GM23338 (cell line): ENCODE measurements at regions not wholly inside any gene's neighbourhood (a gene's known extent, or its start where the extent isn't known, plus 50 kb on each side); places are given as distances from the start of the nearest gene placed in this dataset.
A peak's percentile ranks its signal among the peaks of the same experiment; 100 is the strongest.

Source experiments
- ATAC-seq: fragments of 200-7000 bp; cut with Tn5 transposase; 3 replicates; pipeline ENCODE4 v1.9.1; 2020
- DNase-seq: peaks from one replicate; pipeline ENCODE4 v3.0.0-alpha.2; 2015; ENCODE audit warnings: low spot score
- H2AFZ ChIP-seq: fragments of 200-600 bp; sonication (generic); 2 replicates; pipeline ENCODE4 v1.8.0; 2016; ENCODE audit warnings: antibody characterized with exemption, mild to moderate bottlenecking, moderate library complexity
- H3F3A ChIP-seq: fragments of 200-600 bp; sonication (generic); replicated peaks from 2 replicates; pipeline ENCODE4 v1.8.0; 2017; ENCODE audit warnings: antibody characterized with exemption, mixed run types, low read depth
- H3K27ac ChIP-seq: fragments of 200-600 bp; sonication (generic); 2 replicates; pipeline ENCODE4 v1.6.1; 2016; ENCODE audit warnings: low read depth
- H3K27me3 ChIP-seq: fragments of 200-600 bp; sonication (generic); 2 replicates; pipeline ENCODE4 v1.8.0; 2016; ENCODE audit warnings: mild to moderate bottlenecking, mixed run types, moderate library complexity; ENCODE audit not compliant: insufficient read depth
- H3K36me3 ChIP-seq: fragments of 200-600 bp; sonication (generic); 2 replicates; pipeline ENCODE4 v1.8.0; 2016; ENCODE audit warnings: mild to moderate bottlenecking; ENCODE audit not compliant: insufficient read depth
- H3K4me1 ChIP-seq: fragments of 200-600 bp; sonication (generic); 2 replicates; pipeline ENCODE4 v1.8.0; 2016; ENCODE audit warnings: mild to moderate bottlenecking, moderate library complexity; ENCODE audit not compliant: insufficient read depth
- H3K4me2 ChIP-seq: fragments of 200-600 bp; sonication (generic); 2 replicates; pipeline ENCODE4 v1.7.1; 2017; ENCODE audit warnings: mixed run types
- H3K4me3 ChIP-seq: fragments of 200-600 bp; sonication (generic); 2 replicates; pipeline ENCODE4 v1.6.1; 2016; ENCODE audit warnings: mixed run types
- H3K79me2 ChIP-seq: fragments of 200-600 bp; sonication (generic); replicated peaks from 2 replicates; pipeline ENCODE4 v1.8.0; 2017; ENCODE audit warnings: mild to moderate bottlenecking; ENCODE audit not compliant: insufficient read depth
- H3K9me2 ChIP-seq: fragments of 200-600 bp; sonication (generic); 2 replicates; pipeline ENCODE4 v1.8.0; 2017; ENCODE audit not compliant: insufficient read depth
- H4K20me1 ChIP-seq: fragments of 200-600 bp; sonication (generic); replicated peaks from 2 replicates; pipeline ENCODE4 v1.8.0; 2017; ENCODE audit warnings: mild to moderate bottlenecking; ENCODE audit not compliant: insufficient read depth
- H3K27ac Mint-ChIP-seq: 2 replicates; pipeline ENCODE4 v1.8.0; 2020; ENCODE audit warnings: inconsistent platforms, mild to moderate bottlenecking, moderate library complexity, mixed read lengths
- H3K27me3 Mint-ChIP-seq: 3 replicates; pipeline ENCODE4 v1.8.0; 2022; ENCODE audit warnings: low read depth, mild to moderate bottlenecking, moderate library complexity, mixed read lengths, inconsistent platforms; ENCODE audit not compliant: insufficient read depth, poor library complexity
- H3K36me3 Mint-ChIP-seq: 3 replicates; pipeline ENCODE4 v1.8.0; 2021; ENCODE audit warnings: low read depth, mild to moderate bottlenecking, inconsistent platforms, moderate library complexity, mixed read lengths
- H3K4me1 Mint-ChIP-seq: 3 replicates; pipeline ENCODE4 v1.8.0; 2020; ENCODE audit warnings: mild to moderate bottlenecking, inconsistent platforms, mixed read lengths
- H3K4me3 Mint-ChIP-seq: 3 replicates; pipeline ENCODE4 v1.8.0; 2021; ENCODE audit warnings: moderate library complexity, mild to moderate bottlenecking, inconsistent platforms, mixed read lengths
- H3K9me3 Mint-ChIP-seq: 3 replicates; pipeline ENCODE4 v1.8.0; 2020; ENCODE audit warnings: moderate library complexity, mild to moderate bottlenecking, inconsistent platforms, mixed read lengths
- CREB1 ChIP-seq: fragments of 250-450 bp; sonication (Bioruptor Pico); IDR thresholded peaks from 2 replicates; pipeline ENCODE4 v1.5.0; 2020; ENCODE audit warnings: low read depth, mild to moderate bottlenecking, moderate library complexity
- CTCF ChIP-seq, 2 experiments: fragments of 200-600 bp in 1 of 2; sonication (generic) in 1 of 2; conservative IDR thresholded peaks; 2 replicates each; pipeline versions ENCODE4 v1.5.1 to v1.6.1; 2016 to 2017; ENCODE audit warnings: antibody characterized with exemption in 2 of 2, low read depth in 2 of 2, mild to moderate bottlenecking in 2 of 2, moderate library complexity in 1 of 2
- ETS1 ChIP-seq: IDR thresholded peaks from 2 replicates; pipeline ENCODE4 v1.6.1; 2016; ENCODE audit warnings: antibody characterized with exemption
- EZH2 ChIP-seq: fragments of 200-600 bp; sonication (generic); IDR thresholded peaks from one replicate; pipeline ENCODE4 v1.8.0; 2017; ENCODE audit warnings: antibody characterized with exemption, mild to moderate bottlenecking, low read depth; ENCODE audit not compliant: unreplicated experiment
- EZH2phosphoT487 ChIP-seq: fragments of 200-600 bp; sonication (generic); IDR thresholded peaks from one replicate; pipeline ENCODE4 v1.8.1; 2018; ENCODE audit warnings: antibody characterized with exemption; ENCODE audit not compliant: unreplicated experiment
- JUNB ChIP-seq: IDR thresholded peaks from one replicate; pipeline ENCODE4 v1.6.1; 2016; ENCODE audit warnings: antibody characterized with exemption; ENCODE audit not compliant: unreplicated experiment
- NANOG ChIP-seq: IDR thresholded peaks from 2 replicates; pipeline ENCODE4 v1.6.1; 2016; ENCODE audit warnings: antibody characterized with exemption, borderline replicate concordance
- POLR2AphosphoS5 ChIP-seq: IDR thresholded peaks from 2 replicates; pipeline ENCODE4 v1.6.1; 2016; ENCODE audit warnings: antibody characterized with exemption, low read depth
- REST ChIP-seq: IDR thresholded peaks from one replicate; pipeline ENCODE4 v1.6.1; 2018; ENCODE audit warnings: antibody characterized with exemption; ENCODE audit not compliant: unreplicated experiment
- STAT1 ChIP-seq: IDR thresholded peaks from one replicate; pipeline ENCODE4 v1.6.1; 2016; ENCODE audit warnings: antibody characterized with exemption; ENCODE audit not compliant: unreplicated experiment
- ZNF114 ChIP-seq: fragments of 250-450 bp; sonication (Bioruptor Pico); IDR thresholded peaks from 2 replicates; pipeline ENCODE4 v1.5.0; 2020; ENCODE audit warnings: mild to moderate bottlenecking, moderate library complexity
- ZNF331 ChIP-seq: fragments of 250-450 bp; sonication (Bioruptor Pico); IDR thresholded peaks from 2 replicates; pipeline ENCODE4 v1.5.0; 2020; ENCODE audit warnings: low read depth, mild to moderate bottlenecking, moderate library complexity
- ZNF462 ChIP-seq: fragments of 250-450 bp; sonication (Bioruptor Pico); IDR thresholded peaks from 2 replicates; pipeline ENCODE4 v1.5.0; 2020; ENCODE audit warnings: mild to moderate bottlenecking, moderate library complexity

- H3K4me1 Mint-ChIP-seq, result peaks cover 20% of the 10 kb centered on the region
- TF ChIP-seq CTCF (conservative IDR thresholded peaks at IDR 0.05; ENCODE audit: low read depth in 2 of 2) (no peak), POLR2AphosphoS5 (no peak), CREB1 (CRISPR knock-in tag) (no peak), ETS1 (no peak), EZH2phosphoT487 (no peak), NANOG (no peak), EZH2 (no peak), ZNF462 (CRISPR knock-in tag) (no peak), STAT1 (no peak), ZNF331 (CRISPR knock-in tag) (no peak), JUNB (no peak), ZNF114 (CRISPR knock-in tag) (no peak), REST (no peak)
- H3K36me3 Mint-ChIP-seq, result no peaks in the 10 kb centered on the region
Observed at GRCh38 chr4:33090910-33091309, 2370.7 kb downstream of the PCDH7 start.

More at GRCh38 chr4:33090910-33091309, 2370.7 kb downstream of the PCDH7 start:
- Histone ChIP-seq H3K27me3 (no peaks in the 10 kb centered on the region), H3K4me2 (no peak overlapping the region), H3K4me3 (no peak overlapping the region), H3K36me3 (no peaks in the 10 kb centered on the region), H4K20me1 (no peaks in the 10 kb centered on the region), H3F3A (no peaks in the 10 kb centered on the region), H3K9me2 (no peaks in the 10 kb centered on the region), H3K79me2 (no peaks in the 10 kb centered on the region), H2AFZ (0 out of 2 replicates have a peak overlapping the region, but pooled peaks have one; percentile 28), H3K27ac (no peak overlapping the region), H3K4me1 (peaks cover 8% of the 10 kb centered on the region; the same call in 1 of the 2 replicates)
- H3K9me3 Mint-ChIP-seq, result no peaks in the 10 kb centered on the region
- ATAC-seq (no peak), DNase-seq (no peak)
- H3K27me3 Mint-ChIP-seq, result no peaks in the 10 kb centered on the region
- no peak overlapping the region for H3K27ac Mint-ChIP-seq
- no peak overlapping the region for H3K4me3 Mint-ChIP-seq
